ENCODE measurements at regions not wholly inside any gene's neighbourhood (a gene's known extent, or its start where the extent isn't known, plus 50 kb on each side); places are given as distances from the start of the nearest gene placed in this dataset.

GRCh38 chr12:77210724-77211123 lies 145.4 kb upstream of the E2F7 start:
- H3K4me3 ChIP-seq: no peak overlapping the region
- ChIA-PET CTCF (no interaction called here), POLR2A (no interaction called here)
- 61% methylated on average over 1 of the region's 1 CpG for WGBS (ENCODE audit: missing lambda C conversion rate)
- FAIRE-seq: peak; percentile 7
- H3K4me2 ChIP-seq: no peak overlapping the region
- no peak overlapping the region for H3K27ac ChIP-seq
- TF ChIP-seq TFCP2L1 (CRISPR knock-in tag; IDR thresholded peaks at IDR 0.05) (no peak), SREBF2 (IDR thresholded peaks at IDR 0.05) (no peak), HES2 (IDR thresholded peaks at IDR 0.05) (no peak), POLR2A (IDR thresholded peaks at IDR 0.05; ENCODE audit: low read length) (no peak), CBX2 (IDR thresholded peaks at IDR 0.05; ENCODE audit: borderline replicate concordance, low read depth) (no peak), JUN (IDR thresholded peaks at IDR 0.05) (no peak), ATOH8 (CRISPR knock-in tag; IDR thresholded peaks at IDR 0.05; ENCODE audit: low read depth) (no peak)
- TF ChIP-seq, protein P1, sequence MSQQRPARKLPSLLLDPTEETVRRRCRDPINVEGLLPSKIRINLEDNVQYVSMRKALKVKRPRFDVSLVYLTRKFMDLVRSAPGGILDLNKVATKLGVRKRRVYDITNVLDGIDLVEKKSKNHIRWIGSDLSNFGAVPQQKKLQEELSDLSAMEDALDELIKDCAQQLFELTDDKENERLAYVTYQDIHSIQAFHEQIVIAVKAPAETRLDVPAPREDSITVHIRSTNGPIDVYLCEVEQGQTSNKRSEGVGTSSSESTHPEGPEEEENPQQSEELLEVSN (IDR thresholded peaks at IDR 0.05; ENCODE audit: borderline replicate concordance, low read depth): no peak
- TF ChIP-seq, protein P2, sequence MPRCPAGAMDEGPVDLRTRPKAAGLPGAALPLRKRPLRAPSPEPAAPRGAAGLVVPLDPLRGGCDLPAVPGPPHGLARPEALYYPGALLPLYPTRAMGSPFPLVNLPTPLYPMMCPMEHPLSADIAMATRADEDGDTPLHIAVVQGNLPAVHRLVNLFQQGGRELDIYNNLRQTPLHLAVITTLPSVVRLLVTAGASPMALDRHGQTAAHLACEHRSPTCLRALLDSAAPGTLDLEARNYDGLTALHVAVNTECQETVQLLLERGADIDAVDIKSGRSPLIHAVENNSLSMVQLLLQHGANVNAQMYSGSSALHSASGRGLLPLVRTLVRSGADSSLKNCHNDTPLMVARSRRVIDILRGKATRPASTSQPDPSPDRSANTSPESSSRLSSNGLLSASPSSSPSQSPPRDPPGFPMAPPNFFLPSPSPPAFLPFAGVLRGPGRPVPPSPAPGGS (IDR thresholded peaks at IDR 0.05): no peak
- DNase-seq (ENCODE audit: low read depth in 1 of 2, low spot score in 1 of 2): no peak
- ATAC-seq: no peak
- H3K9me3 ChIP-seq: 0 out of 3 replicates have a peak, but pooled peaks cover 4% of the 10 kb centered on the region
- H3K4me1 ChIP-seq: no peaks in the 10 kb centered on the region

- ATAC-seq (no peak), FAIRE-seq (no peak), DNase-seq (ENCODE audit: low read depth in 1 of 2, low spot score in 1 of 2) (no peak)
- Histone ChIP-seq H3K4me3 (no peak overlapping the region), H3K4me2 (no peak overlapping the region), H3K27ac (no peak overlapping the region), H3K9me3 (no peaks in the 10 kb centered on the region), H3K4me1 (no peaks in the 10 kb centered on the region)
- TF ChIP-seq HES2 (IDR thresholded peaks at IDR 0.05) (no peak), POLR2A (IDR thresholded peaks at IDR 0.05; ENCODE audit: low read length) (no peak), EHMT2 (IDR thresholded peaks at IDR 0.05; ENCODE audit: low read depth) (no peak), ZNF302 (CRISPR knock-in tag; IDR thresholded peaks at IDR 0.05) (no peak), CEBPB (IDR thresholded peaks at IDR 0.05) (no peak), GATA3 (IDR thresholded peaks at IDR 0.05; ENCODE audit: borderline replicate concordance) (no peak), PHF8 (IDR thresholded peaks at IDR 0.05; ENCODE audit: borderline replicate concordance, low read depth) (no peak), BHLHE40 (IDR thresholded peaks at IDR 0.05; ENCODE audit: low read depth, low read length) (no peak), SMC3 (IDR thresholded peaks at IDR 0.05) (no peak), RNF2 (IDR thresholded peaks at IDR 0.05; ENCODE audit: borderline replicate concordance, low read depth) (no peak), ATOH8 (CRISPR knock-in tag; IDR thresholded peaks at IDR 0.05; ENCODE audit: low read depth) (no peak), CBX8 (IDR thresholded peaks at IDR 0.05) (no peak), TP53 (CRISPR knock-in tag; IDR thresholded peaks at IDR 0.05) (no peak), HDAC2 (IDR thresholded peaks at IDR 0.05) (no peak), PBX3 (IDR thresholded peaks at IDR 0.05) (no peak), MYC (IDR thresholded peaks at IDR 0.05; ENCODE audit: borderline replicate concordance, low read length) (no peak), ESRRA (IDR thresholded peaks at IDR 0.05; ENCODE audit: borderline replicate concordance, low read length) (no peak), RAD21 (conservative IDR thresholded peaks at IDR 0.05 in 1 of 2, IDR thresholded peaks at IDR 0.05 in 1 of 2) (no peak)
- TF ChIP-seq, protein P3, sequence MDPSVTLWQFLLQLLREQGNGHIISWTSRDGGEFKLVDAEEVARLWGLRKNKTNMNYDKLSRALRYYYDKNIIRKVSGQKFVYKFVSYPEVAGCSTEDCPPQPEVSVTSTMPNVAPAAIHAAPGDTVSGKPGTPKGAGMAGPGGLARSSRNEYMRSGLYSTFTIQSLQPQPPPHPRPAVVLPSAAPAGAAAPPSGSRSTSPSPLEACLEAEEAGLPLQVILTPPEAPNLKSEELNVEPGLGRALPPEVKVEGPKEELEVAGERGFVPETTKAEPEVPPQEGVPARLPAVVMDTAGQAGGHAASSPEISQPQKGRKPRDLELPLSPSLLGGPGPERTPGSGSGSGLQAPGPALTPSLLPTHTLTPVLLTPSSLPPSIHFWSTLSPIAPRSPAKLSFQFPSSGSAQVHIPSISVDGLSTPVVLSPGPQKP (IDR thresholded peaks at IDR 0.05; ENCODE audit: low read depth, low read length): no peak
- 5% methylated on average over 3 of the region's 3 CpGs for WGBS (ENCODE audit: missing lambda C conversion rate)
- POLR2A ChIA-PET: no interaction called here
- CTCF ChIA-PET: interaction anchor here (1.0 kb wide), 1 partner anchor 51 kb away, joined by 3 read pairs; no protein-coding TSS in a partner anchor
Observed at GRCh38 chr12:77204083-77204482, 138.7 kb upstream of the E2F7 start.

All from A549 (cell line).